Body of pancreas (tissue), 4 donors: ENCODE measurements at regions not wholly inside any gene's neighbourhood (a gene's known extent, or its start where the extent isn't known, plus 50 kb on each side); places are given as distances from the start of the nearest gene placed in this dataset.

ENCODE experiments used
- POLR2A ChIP-seq, 3 donors: fragments of 450-650 bp; IDR thresholded peaks; one replicate each; pipeline ENCODE4 v1.6.1; 2016; ENCODE audit warnings: antibody characterized with exemption in 3 of 3, mild to moderate bottlenecking in 2 of 3
- TF ChIP-seq, protein P1 (sequence below), 7 experiments: fragments of 450-650 bp in 4 of 7; fragments of 200-600 bp in 3 of 7; sonication (generic) in 3 of 7; IDR thresholded peaks; one replicate each; pipeline ENCODE4 v1.5.1; 2016 to 2019; ENCODE audit warnings: antibody characterized with exemption in 7 of 7

DNA sequence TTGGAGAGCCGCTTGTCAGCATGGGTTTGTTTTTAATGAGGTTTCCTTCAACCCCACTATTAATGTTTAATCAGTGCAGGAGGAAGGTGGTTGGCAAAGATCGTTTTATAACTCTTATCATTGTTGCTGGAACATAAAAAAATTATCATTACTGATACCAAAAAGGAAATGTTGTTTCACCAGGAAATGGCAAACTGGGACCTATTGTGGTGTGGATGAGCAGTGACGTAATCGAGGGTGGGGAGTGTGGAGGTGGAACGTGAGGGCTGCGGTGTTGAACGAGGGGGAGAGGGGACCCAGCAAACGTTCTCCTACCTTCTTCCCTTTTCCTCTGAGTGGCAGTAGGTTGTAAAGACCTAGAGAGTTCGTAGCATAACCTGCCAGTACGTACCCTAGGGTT is 71.9 kb upstream of the TOMM7 start:
- TF ChIP-seq, protein P1, sequence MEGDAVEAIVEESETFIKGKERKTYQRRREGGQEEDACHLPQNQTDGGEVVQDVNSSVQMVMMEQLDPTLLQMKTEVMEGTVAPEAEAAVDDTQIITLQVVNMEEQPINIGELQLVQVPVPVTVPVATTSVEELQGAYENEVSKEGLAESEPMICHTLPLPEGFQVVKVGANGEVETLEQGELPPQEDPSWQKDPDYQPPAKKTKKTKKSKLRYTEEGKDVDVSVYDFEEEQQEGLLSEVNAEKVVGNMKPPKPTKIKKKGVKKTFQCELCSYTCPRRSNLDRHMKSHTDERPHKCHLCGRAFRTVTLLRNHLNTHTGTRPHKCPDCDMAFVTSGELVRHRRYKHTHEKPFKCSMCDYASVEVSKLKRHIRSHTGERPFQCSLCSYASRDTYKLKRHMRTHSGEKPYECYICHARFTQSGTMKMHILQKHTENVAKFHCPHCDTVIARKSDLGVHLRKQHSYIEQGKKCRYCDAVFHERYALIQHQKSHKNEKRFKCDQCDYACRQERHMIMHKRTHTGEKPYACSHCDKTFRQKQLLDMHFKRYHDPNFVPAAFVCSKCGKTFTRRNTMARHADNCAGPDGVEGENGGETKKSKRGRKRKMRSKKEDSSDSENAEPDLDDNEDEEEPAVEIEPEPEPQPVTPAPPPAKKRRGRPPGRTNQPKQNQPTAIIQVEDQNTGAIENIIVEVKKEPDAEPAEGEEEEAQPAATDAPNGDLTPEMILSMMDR (IDR thresholded peaks at IDR 0.05) = no peak
- no peak for TF ChIP-seq POLR2A (IDR thresholded peaks at IDR 0.05)
